Fibroblast of skin of left biceps (primary cell): ENCODE measurements at regions not wholly inside any gene's neighbourhood (a gene's known extent, or its start where the extent isn't known, plus 50 kb on each side); places are given as distances from the start of the nearest gene placed in this dataset.
"Not testable (repeated sequence)": the region's sequence is repeated elsewhere in the genome, so short reads cannot be mapped to it uniquely, and the experiment has no call there.

Source experiments
- DNase-seq, 2 experiments: peaks; one replicate each; pipeline ENCODE4 v3.0.0-alpha.2; 2013; ENCODE audit warnings: low read depth in 2 of 2

DNA sequence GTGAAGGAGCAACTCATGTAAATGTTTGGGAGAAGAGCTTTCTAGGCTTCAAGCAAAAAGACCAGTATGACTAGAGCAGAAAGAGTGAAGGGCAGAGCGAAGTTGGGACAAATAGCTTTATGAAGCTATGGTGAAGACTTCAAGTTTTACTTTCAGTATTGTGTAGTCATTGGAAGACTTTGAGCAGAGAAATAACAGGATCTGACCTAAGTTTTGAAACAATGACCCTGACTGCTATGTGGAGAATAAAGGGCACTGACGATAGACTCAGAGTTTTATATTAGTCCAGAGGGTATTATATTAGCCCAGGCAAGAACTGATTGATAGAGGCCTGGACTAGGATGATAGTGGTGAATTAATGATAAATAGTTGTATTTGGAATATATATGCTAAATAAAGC is 187.3 kb downstream of the KTN1 start:
- DNase-seq, result no peak

DNA sequence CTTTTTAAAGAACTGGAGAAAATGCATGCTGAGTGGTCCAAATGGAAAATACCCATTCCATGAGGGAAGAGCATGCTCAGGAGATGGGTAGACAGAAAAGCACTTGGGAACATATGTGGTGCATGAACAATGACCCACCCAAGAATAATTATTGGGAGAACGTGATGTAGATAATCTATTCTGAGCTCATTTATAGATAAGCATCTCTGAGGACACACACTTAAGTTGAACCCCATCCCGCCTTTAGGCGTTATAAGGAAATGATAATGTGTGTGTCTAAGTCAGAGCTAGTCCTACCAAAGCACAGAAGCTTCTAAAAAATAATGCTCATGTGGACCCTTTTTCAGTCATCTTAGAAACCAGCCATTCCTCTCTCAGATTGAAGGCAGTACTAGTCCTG is 189.9 kb downstream of the KTN1 start:
- no peak for DNase-seq

DNA sequence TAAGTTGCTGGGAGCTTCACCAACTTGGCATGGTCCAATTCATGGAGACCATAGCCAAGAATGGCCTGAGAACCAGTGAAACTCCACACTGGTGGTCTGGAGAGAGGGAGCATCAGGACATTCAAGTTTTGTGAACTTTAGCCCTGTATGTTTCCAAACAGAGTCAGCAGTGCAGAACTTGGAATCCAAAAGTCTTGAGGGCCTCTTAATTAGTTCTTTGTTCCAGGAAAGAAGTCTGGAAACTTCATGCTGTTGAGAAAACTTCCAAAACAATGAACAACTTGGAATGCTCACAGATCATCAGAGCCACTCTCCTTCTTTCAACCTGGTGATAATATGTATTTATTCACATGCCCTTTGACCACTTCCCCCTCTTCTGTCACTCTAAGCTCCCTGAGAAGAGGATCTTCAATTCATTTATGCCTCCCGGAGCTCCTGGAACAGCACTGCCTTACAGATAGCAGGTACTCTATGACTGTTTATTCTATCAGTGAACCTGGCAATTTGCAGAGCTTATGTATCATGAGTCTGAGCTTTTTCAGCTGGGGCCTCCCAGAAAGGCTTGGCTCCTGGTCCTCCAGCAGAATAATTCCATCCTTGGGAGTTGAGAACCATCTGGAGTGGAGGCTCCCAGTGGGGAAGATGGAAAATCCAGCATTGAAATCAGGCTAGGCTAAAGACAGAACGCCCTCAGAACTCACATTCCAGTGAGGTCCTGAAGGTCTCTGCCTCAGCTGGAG is 191.4 kb downstream of the KTN1 start:
- DNase-seq, result no peak

DNA sequence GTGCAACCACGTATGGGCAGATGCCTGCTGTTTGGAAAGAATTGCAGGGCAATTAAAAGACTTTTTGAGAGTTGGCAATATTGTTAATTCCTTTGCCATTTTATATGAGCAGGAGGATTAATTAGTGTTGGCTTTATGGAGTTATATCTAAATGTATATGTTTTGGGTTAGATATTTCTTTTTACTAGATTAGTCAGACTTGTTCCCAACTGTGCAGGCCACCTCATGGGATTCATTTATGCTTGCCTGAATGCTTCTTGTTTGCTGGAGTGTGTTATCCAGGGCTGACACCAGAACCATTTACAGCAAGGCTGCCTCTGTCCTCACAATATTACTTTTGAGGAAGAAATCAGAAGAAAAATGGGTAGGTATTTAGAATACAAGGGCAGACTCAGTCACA is 192.5 kb downstream of the KTN1 start:
- DNase-seq, result no peak

DNA sequence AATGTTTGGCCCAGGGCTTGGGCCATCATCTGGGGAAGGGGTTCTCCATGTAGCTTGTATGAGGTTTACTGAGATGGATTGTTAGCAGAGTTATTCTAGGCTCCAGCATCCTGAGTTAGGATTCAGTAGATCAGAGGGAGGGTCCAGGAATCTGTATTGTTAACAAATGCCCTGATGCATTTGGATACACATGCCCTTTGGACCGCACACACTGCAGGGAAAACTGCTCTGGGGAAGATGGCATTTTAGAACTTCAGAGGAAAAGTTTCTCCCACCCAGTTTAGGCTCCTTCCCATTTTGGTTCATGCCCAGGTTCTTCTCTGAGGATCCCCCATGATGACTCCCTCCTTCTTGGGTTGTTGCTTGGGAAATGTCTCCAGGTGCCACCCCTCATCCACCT is 193.3 kb downstream of the KTN1 start:
- DNase-seq, result no peak

DNA sequence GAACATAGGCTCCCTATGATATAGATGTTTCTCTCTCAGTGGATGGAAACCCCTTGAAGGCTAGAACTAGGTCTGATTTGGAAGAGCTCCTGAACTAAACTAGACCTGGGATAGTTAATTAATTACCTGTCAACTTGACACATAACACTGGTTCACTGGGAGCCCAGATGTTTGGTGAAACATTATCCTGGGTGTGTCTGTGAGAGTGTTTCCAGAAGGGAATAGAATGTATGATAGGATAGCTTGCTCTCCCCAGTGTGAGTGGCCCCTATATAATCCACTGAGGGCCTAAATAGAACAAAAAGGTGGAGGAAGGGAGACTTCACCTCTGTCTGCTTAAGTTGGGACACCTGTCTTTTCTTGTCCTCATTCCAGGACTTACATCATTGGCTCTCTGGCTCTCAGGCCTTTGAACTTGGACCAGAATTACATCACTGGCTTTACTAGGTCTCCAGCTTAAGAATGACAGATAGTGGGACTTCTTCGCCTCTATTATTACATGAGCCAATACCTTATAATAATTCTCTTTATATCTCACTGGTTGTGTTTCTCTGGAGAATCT is 194.1 kb downstream of the KTN1 start:
- DNase-seq, result no peak

DNA sequence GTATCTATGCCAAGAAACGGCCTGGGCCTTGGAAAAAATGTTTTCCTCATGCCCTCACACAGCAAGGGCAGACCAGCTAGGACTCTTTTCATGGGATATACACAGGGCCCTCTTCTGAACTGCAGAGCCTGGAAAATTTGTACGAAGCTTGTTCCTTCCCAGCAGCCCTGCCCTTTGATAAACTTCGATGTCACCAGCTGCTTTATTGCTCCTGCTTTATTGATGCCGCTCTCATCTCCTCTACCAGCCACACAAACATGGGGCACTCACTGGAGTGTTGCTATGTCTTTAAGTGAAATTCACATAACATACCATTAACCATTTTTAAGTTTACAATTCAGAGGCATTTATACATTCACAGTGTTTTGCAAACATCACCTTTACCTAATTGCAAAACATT is 197.9 kb downstream of the KTN1 start:
- DNase-seq, result no peak

DNA sequence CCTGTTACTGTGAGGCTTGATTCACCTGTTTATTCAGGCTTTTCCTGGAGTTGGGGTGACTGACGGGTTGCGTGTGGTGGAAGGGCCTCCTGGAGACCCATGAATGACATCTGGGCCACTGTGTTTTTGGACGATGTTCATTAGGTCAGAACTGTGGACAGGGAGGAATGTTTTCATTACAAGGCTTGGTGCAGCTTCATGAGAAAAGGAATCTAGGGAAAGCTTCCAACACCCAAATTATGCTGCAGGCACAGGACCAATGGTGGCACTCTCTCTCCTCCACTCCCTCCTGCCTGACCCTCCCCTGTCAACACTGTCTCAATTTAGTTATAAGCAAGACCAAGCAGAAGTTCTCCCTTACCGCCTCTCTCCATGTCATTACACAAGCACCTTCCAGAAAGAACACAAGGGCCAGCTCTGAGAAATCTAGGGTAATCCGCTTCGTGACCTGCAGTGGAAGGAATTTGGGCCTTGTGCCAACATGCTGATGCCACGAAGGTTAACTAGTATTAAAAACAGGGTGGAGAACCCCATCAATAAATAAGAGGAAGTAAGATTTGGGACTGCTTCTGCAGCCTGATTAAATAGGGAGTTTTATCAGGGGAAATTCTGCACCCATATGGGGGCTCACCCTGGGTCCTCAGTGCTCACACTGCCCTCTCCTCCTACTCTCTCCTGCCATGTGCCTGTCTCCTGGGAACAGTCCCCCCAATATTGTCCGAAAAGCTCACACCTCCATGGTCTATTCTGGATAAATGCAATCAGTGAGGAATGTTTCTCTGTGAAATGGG is 200.3 kb downstream of the KTN1 start:
- no peak for DNase-seq

DNA sequence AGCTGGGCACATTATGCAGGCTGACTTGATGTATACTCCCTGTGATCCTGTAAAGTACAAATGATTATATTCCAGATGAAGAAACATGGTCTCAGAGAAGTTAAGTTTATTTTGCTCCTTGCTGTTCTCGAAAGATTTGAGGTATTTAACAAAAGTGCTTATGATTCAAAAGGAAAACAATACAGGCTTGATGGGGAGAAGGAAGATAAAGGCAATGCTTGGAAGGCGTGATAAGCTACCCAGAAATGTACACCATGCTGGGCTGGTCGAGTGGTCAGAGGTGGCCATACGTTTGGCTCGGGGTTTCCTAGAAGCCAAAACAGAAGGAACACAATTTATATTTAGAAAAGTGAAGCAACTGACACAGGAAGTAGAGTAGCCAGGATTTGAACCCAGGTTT is 201.0 kb downstream of the KTN1 start:
- no peak for DNase-seq

DNA sequence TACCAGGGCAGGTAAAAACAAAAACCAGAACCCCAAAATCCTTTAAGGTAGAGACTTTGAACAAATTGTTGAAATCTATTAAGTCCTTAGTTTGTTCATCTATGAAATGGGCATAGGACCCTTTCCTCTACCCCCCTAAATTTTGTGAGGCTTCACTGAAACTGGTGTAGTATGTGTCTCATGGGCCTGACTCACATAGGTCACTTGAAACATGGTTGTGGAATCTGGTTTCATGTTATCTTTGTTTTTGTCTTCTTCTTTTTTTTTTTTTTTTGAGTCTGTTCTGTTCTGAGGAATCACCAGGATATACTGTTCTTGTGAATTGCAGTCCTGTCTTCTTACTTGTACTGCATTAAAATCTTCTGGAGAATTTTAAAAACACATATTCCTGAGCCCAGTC is 202.2 kb downstream of the KTN1 start:
- DNase-seq, result no peak

DNA sequence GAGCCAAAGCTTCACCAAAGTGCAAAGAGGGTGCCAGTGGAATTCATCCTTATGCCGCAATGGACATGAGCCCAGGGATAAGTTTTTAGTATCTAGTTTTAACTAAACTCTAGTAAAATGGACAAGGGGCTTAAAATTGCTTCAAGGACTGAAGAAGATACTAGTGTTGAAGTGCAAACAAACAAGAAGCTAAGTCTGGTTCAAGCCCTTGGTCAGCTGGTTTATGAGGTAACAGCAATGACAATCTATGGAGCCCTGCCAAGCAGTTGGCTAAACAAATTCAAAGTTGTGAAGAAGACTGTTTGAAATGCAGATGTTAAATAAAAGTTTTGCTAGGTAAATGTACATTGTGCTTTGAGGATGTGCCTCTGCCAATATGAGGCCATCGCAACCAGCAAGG is 209.4 kb downstream of the KTN1 start:
- no peak for DNase-seq

DNA sequence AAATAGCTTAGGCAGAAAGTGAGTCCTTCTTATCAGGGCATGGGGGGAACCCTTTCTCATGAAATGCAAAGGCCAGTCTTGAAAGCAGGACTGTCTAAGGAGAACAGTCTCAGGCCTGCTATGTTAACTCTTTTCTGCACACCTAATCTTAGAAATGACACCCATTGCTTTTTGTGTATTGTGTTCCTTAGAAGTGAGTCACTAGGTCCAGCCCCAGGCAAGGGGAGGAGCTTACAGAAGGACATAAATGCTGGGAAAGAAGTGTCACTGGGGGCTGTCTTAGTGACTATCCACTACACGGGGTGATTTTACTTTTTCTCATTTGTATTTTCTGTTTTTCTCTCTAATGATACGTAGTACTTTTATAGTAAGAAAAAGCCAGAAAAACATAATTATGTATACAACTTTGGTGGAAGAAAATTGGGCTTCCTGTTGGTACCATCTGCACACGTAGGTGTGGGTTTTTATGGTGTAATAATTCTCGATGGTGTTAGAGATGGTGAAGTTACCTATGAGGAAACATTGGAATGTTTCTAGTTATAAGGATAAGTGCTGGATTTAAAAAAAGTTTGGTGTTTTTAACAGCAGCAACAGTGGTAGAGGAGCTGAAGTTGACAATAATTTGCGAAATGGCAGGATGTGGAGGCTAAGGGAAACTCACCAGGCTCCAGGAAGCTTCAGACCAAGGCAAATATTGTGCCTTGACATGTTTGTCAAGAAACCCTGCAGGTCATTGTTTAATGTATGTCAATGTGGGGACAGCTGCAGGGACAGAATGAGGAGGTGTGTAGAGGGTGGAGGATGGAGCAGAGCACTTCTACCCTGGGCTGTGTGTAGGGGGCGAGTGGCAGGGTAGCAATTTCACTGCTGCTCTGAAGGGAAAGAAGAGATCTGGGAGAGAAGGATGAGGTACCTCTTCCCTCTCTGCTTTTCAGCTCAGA is 214.9 kb downstream of the KTN1 start:
- no peak for DNase-seq

DNA sequence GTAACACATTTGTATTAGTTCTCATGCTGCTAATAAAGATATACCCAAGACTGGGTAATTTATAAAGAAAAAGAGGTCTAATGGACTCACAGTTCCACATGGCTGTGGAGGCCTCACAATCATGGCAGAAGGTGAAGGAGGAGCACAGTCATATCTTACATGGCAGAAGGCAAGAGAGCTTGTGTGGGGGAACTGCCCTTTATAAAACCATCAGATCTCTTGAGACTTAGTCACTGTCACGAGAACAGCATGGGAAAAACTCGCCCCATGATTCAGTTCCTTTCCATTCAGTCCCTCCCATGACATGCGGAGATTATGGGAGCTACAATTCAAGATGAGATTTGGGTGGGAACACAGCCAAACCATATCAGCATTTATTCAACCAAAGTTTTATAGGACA is 216.5 kb downstream of the KTN1 start:
- not testable (repeated sequence) for DNase-seq

DNA sequence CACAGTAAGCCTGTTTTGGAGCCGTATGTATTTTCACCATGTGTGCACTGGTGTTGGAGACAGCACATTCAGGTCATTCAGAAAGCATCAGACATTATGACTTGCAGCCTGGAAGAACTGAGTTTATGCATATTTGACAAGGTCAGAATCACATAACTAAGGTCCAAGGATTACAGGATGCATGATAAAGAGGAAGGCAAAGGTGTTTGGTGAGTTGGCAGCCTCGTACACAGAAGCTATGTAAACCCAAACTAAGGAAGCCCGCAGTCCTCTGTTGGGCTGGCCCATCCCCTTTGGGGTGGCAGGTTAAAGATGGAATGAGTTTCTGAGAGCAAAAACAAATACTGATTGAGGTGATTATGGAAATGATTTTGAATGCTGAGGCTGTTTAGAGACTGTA is 218.4 kb downstream of the KTN1 start:
- no peak for DNase-seq

DNA sequence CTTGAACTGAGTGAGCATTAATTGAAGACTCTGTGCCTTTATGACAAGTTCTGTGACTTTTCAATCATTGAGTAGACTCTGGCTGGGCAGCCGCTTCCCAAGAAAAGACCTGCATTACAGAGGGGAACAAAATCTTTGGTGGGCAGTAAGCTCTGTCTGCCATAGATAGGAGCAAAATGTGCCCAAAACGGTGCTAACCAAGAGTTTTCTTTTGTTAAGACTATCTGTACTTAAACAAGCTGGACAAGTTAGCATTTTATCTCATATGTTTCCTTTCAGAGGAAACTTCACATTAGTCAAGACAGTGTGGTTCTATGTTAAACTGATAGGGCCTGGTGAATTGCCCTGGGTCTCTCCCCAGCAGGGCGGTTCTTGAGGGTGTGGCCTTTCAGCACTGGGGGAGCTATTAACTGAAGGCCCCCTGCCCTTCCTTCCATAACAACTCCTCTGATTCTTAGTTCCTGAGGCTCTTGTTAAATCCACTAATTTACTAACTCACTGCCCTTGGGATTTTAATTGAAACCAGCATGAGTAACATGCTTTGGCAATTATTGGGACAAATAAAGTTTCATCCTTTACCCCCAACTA is 219.6 kb downstream of the KTN1 start:
- DNase-seq, result no peak

DNA sequence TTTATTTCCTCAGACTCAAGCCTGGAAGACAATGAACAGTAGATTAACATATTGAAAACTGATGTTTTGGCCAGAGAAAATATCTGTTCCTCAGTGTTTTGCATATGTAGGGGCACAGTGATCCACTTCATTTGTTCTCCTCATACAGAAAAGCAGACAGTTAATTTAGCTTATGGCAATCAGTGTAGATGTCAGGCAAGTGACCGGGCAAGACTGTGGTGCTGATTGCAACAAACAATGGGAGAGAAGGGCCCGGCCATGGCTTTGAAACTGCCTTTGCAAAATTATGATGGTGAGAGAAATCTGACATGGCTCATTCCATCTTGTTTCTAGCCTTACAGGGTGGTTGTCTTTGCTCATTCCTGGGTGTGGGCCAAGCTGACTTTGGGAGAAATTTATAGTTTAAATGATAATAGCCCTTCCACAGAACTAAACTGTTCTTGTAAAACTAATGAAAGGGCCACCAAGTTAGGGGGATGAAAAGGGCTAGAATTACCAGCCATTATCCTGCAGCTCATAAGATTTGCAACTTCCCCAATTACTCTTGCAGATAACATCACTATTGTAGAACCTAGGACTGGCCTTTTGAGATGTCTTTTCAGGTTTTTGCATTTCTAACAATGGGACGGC is 220.3 kb downstream of the KTN1 start:
- DNase-seq, result no peak

DNA sequence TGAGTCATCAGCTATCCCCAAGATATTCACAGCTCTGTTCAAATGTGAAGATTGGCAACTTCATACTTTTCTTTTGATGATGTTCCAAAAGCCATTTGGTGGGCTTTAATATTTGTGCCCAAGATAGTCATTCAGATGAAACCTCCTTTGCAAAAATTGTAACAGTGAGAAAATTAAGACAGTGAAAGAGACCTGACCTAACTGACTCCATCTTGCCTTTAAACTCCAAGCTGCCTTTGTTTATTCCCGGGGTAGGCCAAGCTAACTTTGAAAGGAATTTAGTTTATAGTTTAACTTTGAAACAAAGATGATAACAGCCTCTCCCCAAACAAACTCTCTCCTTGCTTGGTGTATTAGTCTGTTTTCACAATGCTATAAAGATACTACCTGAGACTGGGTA is 221.1 kb downstream of the KTN1 start:
- no peak for DNase-seq

DNA sequence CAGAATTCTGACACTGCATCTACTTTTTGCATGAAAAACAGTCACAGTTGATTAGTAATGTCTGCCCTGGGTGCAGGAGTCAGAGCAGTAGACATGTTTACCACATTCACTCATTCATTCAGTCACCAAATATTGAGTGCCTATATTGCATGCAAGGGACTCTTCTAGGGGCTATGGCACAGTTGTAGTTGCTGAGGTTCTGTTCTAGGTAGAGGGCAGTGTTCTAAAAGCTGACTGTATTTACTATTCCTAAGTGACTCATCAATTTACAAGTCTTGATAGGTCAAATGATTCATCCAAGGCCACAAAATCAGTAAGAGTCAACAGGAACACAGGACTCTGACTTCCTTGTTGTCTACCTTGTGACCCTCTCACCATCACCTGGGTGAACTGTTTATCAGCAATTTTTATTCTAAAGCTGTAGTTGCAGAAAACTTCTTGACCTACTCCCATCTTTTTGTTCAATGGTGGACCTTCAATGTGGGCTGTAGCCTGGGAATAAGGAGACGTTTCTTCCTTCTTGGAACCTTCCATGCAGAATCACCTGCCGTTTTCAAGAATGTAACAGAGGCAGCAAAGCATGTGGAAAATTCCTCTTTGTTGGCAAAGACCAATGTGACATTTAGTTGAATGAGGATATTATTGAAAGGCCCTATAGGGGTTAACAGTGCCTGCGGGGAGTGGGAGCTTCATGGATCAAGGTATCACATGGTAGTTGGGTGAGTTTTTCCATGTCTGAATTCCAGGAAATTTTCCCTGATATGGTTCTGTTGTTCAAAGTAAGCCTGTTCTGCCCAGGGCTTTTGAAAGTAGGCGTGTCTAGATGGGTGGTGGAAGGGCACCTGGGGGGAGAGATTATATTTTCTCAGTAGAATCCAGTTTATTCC is 223.2 kb downstream of the KTN1 start:
- DNase-seq, result no peak

DNA sequence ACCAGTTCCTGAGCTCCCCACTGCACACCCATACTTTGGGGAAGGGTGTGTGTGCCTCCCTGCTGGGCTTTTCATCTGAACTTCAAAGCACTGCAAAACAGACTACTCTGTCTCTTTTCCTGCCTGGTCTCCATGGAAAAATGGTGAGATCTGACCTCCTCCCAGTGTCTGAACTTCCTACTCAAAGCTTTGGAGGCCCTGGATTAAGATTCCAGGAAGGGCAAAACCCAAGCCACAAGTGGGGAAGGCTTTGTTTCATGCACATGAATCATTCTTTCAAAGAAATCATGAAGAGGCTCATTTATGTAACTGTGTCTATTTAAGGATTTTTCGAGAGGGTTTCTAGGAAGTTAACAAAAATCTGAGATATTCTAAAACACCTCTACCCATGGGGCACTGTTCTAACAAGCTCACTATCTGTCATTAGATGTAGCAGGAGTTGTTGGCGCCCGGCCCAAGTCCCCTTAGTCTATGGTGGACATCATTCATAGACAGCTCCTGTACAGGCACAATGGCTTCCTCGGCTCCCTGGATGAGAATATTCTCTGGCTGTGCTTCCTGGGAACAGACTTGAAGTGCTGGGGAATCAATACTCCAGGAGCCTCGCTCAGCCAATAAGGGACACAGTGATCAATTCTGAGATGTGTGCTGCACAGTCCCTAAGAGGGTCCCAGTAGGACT is 224.0 kb downstream of the KTN1 start:
- no peak for DNase-seq

DNA sequence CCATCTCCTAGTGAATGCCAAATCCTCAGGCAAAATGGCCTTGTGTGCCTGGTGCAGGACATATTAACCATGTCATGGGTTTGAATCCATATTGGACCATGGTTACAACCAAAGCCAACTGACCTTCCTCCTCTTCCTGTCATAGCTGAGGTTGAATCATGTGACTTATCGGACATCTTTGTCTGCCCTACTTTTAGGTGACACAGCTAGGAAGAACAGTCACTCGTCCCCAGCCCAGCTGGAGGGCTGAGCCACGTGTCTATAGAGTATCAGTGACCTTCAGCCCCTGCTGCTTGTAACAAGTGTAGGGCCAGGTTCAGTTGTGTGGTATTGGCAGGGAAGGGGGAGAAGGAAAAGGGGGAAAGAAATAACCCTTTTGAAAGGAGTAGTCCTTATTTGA is 225.2 kb downstream of the KTN1 start:
- no peak for DNase-seq
